NCI-H2196 treated with DMSO at 0.1 percent for 48 hours (cell line): ENCODE measurements at regions not wholly inside any gene's neighbourhood (a gene's known extent, or its start where the extent isn't known, plus 50 kb on each side); places are given as distances from the start of the nearest gene placed in this dataset.

Source experiments
- DNase-seq: peaks from one replicate; lab custom pipeline; 2025; ENCODE audit not compliant: unreplicated experiment; lab: John Stamatoyannopoulos, UW

- no peak for DNase-seq
Observed at GRCh38 chr5:5066276-5067186, 73.6 kb upstream of the ADAMTS16 start.

GRCh38 chr5:5069851-5070250 lies 70.3 kb upstream of the ADAMTS16 start:
- no peak for DNase-seq

- no peak for DNase-seq
Observed at GRCh38 chr5:5071554-5071953, 68.6 kb upstream of the ADAMTS16 start.

- DNase-seq, result no peak
Observed at GRCh38 chr5:5077236-5077635, 62.9 kb upstream of the ADAMTS16 start.

GRCh38 chr5:5078009-5078897 lies 61.9 kb upstream of the ADAMTS16 start:
- no peak for DNase-seq

- no peak for DNase-seq
Observed at GRCh38 chr5:5079876-5080275, 60.3 kb upstream of the ADAMTS16 start.

GRCh38 chr5:5080790-5081189 lies 59.3 kb upstream of the ADAMTS16 start:
- DNase-seq, result no peak

GRCh38 chr5:5085381-5085780 lies 54.7 kb upstream of the ADAMTS16 start:
- DNase-seq, result no peak

GRCh38 chr5:5089895-5090649 lies 50.1 kb upstream of the ADAMTS16 start:
- DNase-seq, result no peak
